ENCODE measurements at regions not wholly inside any gene's neighbourhood (a gene's known extent, or its start where the extent isn't known, plus 50 kb on each side); places are given as distances from the start of the nearest gene placed in this dataset.

DNA sequence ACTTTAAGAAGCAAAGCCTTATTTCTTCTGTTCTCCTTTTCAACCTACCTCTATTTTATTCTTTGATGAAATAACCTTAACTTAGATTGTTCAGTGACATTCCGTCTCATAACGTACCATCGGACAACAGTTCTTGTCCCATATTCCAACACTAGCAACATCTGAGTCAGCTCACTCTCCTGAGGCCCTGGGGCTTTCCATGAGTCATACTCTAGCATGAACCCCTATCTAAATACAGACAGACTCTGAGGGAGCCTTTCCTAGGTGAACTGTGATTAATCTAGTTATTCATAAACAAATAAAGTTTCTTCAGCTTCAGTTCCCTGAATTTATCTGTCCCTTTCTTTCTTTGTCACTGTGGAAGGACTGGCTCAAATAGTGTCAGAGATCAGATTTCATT, 168.7 kb upstream of the LYZL1 start:
- TF ChIP-seq, protein P1, sequence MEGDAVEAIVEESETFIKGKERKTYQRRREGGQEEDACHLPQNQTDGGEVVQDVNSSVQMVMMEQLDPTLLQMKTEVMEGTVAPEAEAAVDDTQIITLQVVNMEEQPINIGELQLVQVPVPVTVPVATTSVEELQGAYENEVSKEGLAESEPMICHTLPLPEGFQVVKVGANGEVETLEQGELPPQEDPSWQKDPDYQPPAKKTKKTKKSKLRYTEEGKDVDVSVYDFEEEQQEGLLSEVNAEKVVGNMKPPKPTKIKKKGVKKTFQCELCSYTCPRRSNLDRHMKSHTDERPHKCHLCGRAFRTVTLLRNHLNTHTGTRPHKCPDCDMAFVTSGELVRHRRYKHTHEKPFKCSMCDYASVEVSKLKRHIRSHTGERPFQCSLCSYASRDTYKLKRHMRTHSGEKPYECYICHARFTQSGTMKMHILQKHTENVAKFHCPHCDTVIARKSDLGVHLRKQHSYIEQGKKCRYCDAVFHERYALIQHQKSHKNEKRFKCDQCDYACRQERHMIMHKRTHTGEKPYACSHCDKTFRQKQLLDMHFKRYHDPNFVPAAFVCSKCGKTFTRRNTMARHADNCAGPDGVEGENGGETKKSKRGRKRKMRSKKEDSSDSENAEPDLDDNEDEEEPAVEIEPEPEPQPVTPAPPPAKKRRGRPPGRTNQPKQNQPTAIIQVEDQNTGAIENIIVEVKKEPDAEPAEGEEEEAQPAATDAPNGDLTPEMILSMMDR (conservative IDR thresholded peaks at IDR 0.05; ENCODE audit: low read length): no peak
- TF ChIP-seq EZH2phosphoT487 (IDR thresholded peaks at IDR 0.05; ENCODE audit: borderline replicate concordance): no peak

Data from Loucy (cell line).